HG03521 (cell line): ENCODE measurements at regions not wholly inside any gene's neighbourhood (a gene's known extent, or its start where the extent isn't known, plus 50 kb on each side); places are given as distances from the start of the nearest gene placed in this dataset.
"Not testable (repeated sequence)": the region's sequence is repeated elsewhere in the genome, so short reads cannot be mapped to it uniquely, and the experiment has no call there.

ENCODE experiments used
- ATAC-seq: cut with Tn5 transposase; IDR thresholded peaks from one replicate; pipeline ENCODE4 v1.9.1; 2021; ENCODE audit warnings: mild to moderate bottlenecking, moderate library complexity; ENCODE audit not compliant: unreplicated experiment

GRCh38 chr10:108632144-108632543, 1291.2 kb downstream of the XPNPEP1 start:
- no peak for ATAC-seq

- ATAC-seq = peak; percentile 59
Measured at GRCh38 chr10:108631332-108631731, 1292.0 kb downstream of the XPNPEP1 start.

GRCh38 chr10:108629834-108630233, 1293.5 kb downstream of the XPNPEP1 start:
- ATAC-seq = no peak

GRCh38 chr10:108624052-108624451, 1299.3 kb downstream of the XPNPEP1 start:
- no peak for ATAC-seq

- ATAC-seq = no peak
Measured at GRCh38 chr10:108620821-108621534, 1302.3 kb downstream of the XPNPEP1 start.

GRCh38 chr10:108616559-108617285, 1306.6 kb downstream of the XPNPEP1 start:
- ATAC-seq = no peak

- ATAC-seq = no peak
Measured at GRCh38 chr10:108615576-108616320, 1307.6 kb downstream of the XPNPEP1 start.

- no peak for ATAC-seq
Measured at GRCh38 chr10:108612485-108612884, 1310.8 kb downstream of the XPNPEP1 start.

GRCh38 chr10:108608860-108609259, 1314.5 kb downstream of the XPNPEP1 start:
- no peak for ATAC-seq

- no peak for ATAC-seq
Measured at GRCh38 chr10:108601851-108602250, 1321.5 kb downstream of the XPNPEP1 start.

GRCh38 chr10:108600511-108600910, 1322.8 kb downstream of the XPNPEP1 start:
- ATAC-seq = not testable (repeated sequence)

GRCh38 chr10:108599317-108599716, 1324.0 kb downstream of the XPNPEP1 start:
- ATAC-seq = not testable (repeated sequence)

GRCh38 chr10:108598831-108599230, 1324.5 kb downstream of the XPNPEP1 start:
- ATAC-seq = no peak

- ATAC-seq = no peak
Measured at GRCh38 chr10:108598320-108598695, 1325.0 kb downstream of the XPNPEP1 start.

- ATAC-seq = no peak
Measured at GRCh38 chr10:108597657-108598319, 1325.5 kb downstream of the XPNPEP1 start.

- no peak for ATAC-seq
Measured at GRCh38 chr10:108597031-108597430, 1326.3 kb downstream of the XPNPEP1 start.

GRCh38 chr10:108592956-108593355, 1330.4 kb downstream of the XPNPEP1 start:
- ATAC-seq = no peak

GRCh38 chr10:108591417-108591816, 1331.9 kb downstream of the XPNPEP1 start:
- no peak for ATAC-seq

- ATAC-seq = no peak
Measured at GRCh38 chr10:108586424-108586823, 1336.9 kb downstream of the XPNPEP1 start.

GRCh38 chr10:108583877-108584276, 1339.4 kb downstream of the XPNPEP1 start:
- no peak for ATAC-seq

GRCh38 chr10:108582888-108583287, 1340.4 kb downstream of the XPNPEP1 start:
- no peak for ATAC-seq
